ENCODE measurements at regions not wholly inside any gene's neighbourhood (a gene's known extent, or its start where the extent isn't known, plus 50 kb on each side); places are given as distances from the start of the nearest gene placed in this dataset.

DNA sequence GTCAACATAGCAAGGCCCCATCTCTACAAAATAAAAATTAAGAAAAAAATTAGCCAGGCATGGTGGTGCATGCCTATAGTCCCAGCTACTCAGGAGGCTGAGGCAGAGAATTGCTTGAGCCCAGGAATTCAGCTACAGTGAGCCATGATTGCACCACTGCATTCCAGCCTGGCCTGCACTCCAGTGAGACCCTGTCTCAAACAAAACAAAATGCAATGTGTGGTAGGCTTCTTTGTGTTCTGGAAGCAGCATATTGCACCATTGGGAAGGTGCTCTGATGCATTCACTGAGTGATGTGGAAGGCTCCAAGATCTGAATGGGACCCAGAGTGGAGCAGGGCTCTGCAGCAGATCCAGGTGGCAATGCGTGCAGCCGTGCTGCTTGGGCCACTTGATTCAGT is 99.6 kb upstream of the COG2 start:
- no peaks in the 10 kb centered on the region for H3K9me2 ChIP-seq (replicated peaks; ENCODE audit: low read depth, low read length)
- no peaks in the 10 kb centered on the region for H3F3A ChIP-seq (ENCODE audit: low read depth)
- no peak overlapping the region for H3K4me2 ChIP-seq (ENCODE audit: low read depth, low read length, poor library complexity, severe bottlenecking)
- no peaks in the 10 kb centered on the region for H3K27me3 ChIP-seq (ENCODE audit: insufficient read depth, low read length, poor library complexity, severe bottlenecking)
- no peaks in the 10 kb centered on the region for H4K20me1 ChIP-seq (ENCODE audit: insufficient read depth, low read length, poor library complexity, severe bottlenecking)
- H3K9me3 ChIP-seq (ENCODE audit: insufficient read depth, low read depth, low read length) = no peaks in the 10 kb centered on the region
- H3K36me3 ChIP-seq (ENCODE audit: insufficient read depth, low read length) = no peaks in the 10 kb centered on the region
- no peaks in the 10 kb centered on the region for H3K79me2 ChIP-seq (ENCODE audit: insufficient read depth, low read length)
- H3K4me1 ChIP-seq (ENCODE audit: insufficient read depth, low read length, poor library complexity, severe bottlenecking) = no peaks in the 10 kb centered on the region
- no peak overlapping the region for H3K9ac ChIP-seq (ENCODE audit: low read depth, low read length, poor library complexity, severe bottlenecking)
- no peak overlapping the region for H2AFZ ChIP-seq (ENCODE audit: low read length)
- H3K4me3 ChIP-seq (ENCODE audit: low read length, poor library complexity, severe bottlenecking) = no peak overlapping the region
- TF ChIP-seq, protein P1, sequence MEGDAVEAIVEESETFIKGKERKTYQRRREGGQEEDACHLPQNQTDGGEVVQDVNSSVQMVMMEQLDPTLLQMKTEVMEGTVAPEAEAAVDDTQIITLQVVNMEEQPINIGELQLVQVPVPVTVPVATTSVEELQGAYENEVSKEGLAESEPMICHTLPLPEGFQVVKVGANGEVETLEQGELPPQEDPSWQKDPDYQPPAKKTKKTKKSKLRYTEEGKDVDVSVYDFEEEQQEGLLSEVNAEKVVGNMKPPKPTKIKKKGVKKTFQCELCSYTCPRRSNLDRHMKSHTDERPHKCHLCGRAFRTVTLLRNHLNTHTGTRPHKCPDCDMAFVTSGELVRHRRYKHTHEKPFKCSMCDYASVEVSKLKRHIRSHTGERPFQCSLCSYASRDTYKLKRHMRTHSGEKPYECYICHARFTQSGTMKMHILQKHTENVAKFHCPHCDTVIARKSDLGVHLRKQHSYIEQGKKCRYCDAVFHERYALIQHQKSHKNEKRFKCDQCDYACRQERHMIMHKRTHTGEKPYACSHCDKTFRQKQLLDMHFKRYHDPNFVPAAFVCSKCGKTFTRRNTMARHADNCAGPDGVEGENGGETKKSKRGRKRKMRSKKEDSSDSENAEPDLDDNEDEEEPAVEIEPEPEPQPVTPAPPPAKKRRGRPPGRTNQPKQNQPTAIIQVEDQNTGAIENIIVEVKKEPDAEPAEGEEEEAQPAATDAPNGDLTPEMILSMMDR (conservative IDR thresholded peaks at IDR 0.05; ENCODE audit: low read length) = no peak
- TF ChIP-seq EZH2phosphoT487 (IDR thresholded peaks at IDR 0.05; ENCODE audit: borderline replicate concordance) = no peak

GRCh38 chr1:230542054-230542453 is 100.2 kb upstream of the COG2 start:
- H3K79me2 ChIP-seq (ENCODE audit: insufficient read depth, low read length) = no peaks in the 10 kb centered on the region
- no peaks in the 10 kb centered on the region for H3F3A ChIP-seq (ENCODE audit: low read depth)
- no peak for TF ChIP-seq EZH2phosphoT487 (IDR thresholded peaks at IDR 0.05; ENCODE audit: borderline replicate concordance)
- TF ChIP-seq, protein P1 (conservative IDR thresholded peaks at IDR 0.05; ENCODE audit: low read length) = no peak
- H3K4me2 ChIP-seq (ENCODE audit: low read depth, low read length, poor library complexity, severe bottlenecking) = no peak overlapping the region
- no peak overlapping the region for H2AFZ ChIP-seq (ENCODE audit: low read length)
- H3K9ac ChIP-seq (ENCODE audit: low read depth, low read length, poor library complexity, severe bottlenecking) = no peak overlapping the region
- H3K27me3 ChIP-seq (ENCODE audit: insufficient read depth, low read length, poor library complexity, severe bottlenecking) = no peaks in the 10 kb centered on the region
- no peaks in the 10 kb centered on the region for H3K9me3 ChIP-seq (ENCODE audit: insufficient read depth, low read depth, low read length)
- no peaks in the 10 kb centered on the region for H3K4me1 ChIP-seq (ENCODE audit: insufficient read depth, low read length, poor library complexity, severe bottlenecking)
- no peak overlapping the region for H3K4me3 ChIP-seq (ENCODE audit: low read length, poor library complexity, severe bottlenecking)
- no peaks in the 10 kb centered on the region for H3K9me2 ChIP-seq (replicated peaks; ENCODE audit: low read depth, low read length)
- no peaks in the 10 kb centered on the region for H4K20me1 ChIP-seq (ENCODE audit: insufficient read depth, low read length, poor library complexity, severe bottlenecking)
- H3K36me3 ChIP-seq (ENCODE audit: insufficient read depth, low read length) = no peaks in the 10 kb centered on the region

GRCh38 chr1:230541306-230541705 is 101.0 kb upstream of the COG2 start:
- Histone ChIP-seq H3F3A (ENCODE audit: low read depth) (no peaks in the 10 kb centered on the region), H3K4me3 (ENCODE audit: low read length, poor library complexity, severe bottlenecking) (no peak overlapping the region), H2AFZ (ENCODE audit: low read length) (no peak overlapping the region), H4K20me1 (ENCODE audit: insufficient read depth, low read length, poor library complexity, severe bottlenecking) (no peaks in the 10 kb centered on the region), H3K9me3 (ENCODE audit: insufficient read depth, low read depth, low read length) (no peaks in the 10 kb centered on the region), H3K9me2 (replicated peaks; ENCODE audit: low read depth, low read length) (no peaks in the 10 kb centered on the region), H3K27me3 (ENCODE audit: insufficient read depth, low read length, poor library complexity, severe bottlenecking) (no peaks in the 10 kb centered on the region), H3K36me3 (ENCODE audit: insufficient read depth, low read length) (no peaks in the 10 kb centered on the region), H3K79me2 (ENCODE audit: insufficient read depth, low read length) (no peaks in the 10 kb centered on the region), H3K4me2 (ENCODE audit: low read depth, low read length, poor library complexity, severe bottlenecking) (no peak overlapping the region), H3K4me1 (ENCODE audit: insufficient read depth, low read length, poor library complexity, severe bottlenecking) (no peaks in the 10 kb centered on the region), H3K9ac (ENCODE audit: low read depth, low read length, poor library complexity, severe bottlenecking) (no peak overlapping the region)
- TF ChIP-seq, protein P1 (conservative IDR thresholded peaks at IDR 0.05; ENCODE audit: low read length) = no peak
- TF ChIP-seq EZH2phosphoT487 (IDR thresholded peaks at IDR 0.05; ENCODE audit: borderline replicate concordance) = no peak

Data from Loucy (cell line).